ENCODE measurements at regions not wholly inside any gene's neighbourhood (a gene's known extent, or its start where the extent isn't known, plus 50 kb on each side); places are given as distances from the start of the nearest gene placed in this dataset.
"Not testable (repeated sequence)": the region's sequence is repeated elsewhere in the genome, so short reads cannot be mapped to it uniquely, and the experiment has no call there.

DNA sequence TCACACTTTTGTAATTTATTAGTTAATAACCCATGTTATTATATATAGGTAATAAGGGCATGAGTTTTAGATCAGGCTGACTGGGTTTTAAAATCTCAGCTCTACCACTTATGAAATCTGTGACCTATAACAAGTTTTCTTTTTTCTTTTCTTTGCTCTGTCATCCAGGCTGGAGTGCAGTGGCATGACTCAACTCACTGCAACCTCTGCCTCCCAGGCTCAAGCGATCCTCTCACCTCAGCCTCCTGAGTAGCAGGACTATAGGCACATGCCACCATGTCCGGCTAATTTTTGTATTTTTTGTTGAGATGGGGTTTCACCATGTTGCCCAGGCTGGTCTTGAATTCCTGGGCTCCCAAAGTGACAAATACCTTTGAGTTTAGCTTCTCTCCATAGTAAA lies 227.7 kb upstream of the KRR1 start:
- TF ChIP-seq POLR2A (IDR thresholded peaks at IDR 0.05; ENCODE audit: low read length); GATA1 (IDR thresholded peaks at IDR 0.05; ENCODE audit: low read depth, low read length): not testable (repeated sequence)
